ENCODE measurements at regions not wholly inside any gene's neighbourhood (a gene's known extent, or its start where the extent isn't known, plus 50 kb on each side); places are given as distances from the start of the nearest gene placed in this dataset.
"Not testable (repeated sequence)": the region's sequence is repeated elsewhere in the genome, so short reads cannot be mapped to it uniquely, and the experiment has no call there.

DNA sequence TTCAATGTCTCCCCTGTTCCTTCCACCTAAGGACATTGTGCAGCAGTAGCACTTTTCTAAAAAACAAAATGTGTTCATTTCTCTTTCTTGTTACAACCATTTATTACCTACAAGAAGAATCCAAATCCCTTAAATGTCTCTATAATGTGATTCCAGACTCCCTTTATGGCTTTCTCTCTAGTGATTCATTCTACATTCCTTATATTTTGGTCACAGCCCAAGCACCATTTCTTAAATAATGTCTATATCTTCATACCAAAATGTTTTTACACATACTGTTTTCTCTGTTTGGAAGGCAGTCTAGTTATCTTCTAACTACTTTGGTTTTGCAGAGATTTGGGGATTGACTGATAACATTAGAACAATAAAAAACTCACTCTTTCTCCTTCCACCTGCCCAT lies 1037.3 kb upstream of the FLRT2 start:
- no peak for DNase-seq (ENCODE audit: low read depth)

GRCh38 chr14:84493779-84494178 lies 1036.2 kb upstream of the FLRT2 start:
- DNase-seq (ENCODE audit: low read depth) = peak; percentile 3

GRCh38 chr14:84496677-84497076 lies 1033.3 kb upstream of the FLRT2 start:
- no peak for DNase-seq (ENCODE audit: low read depth)

DNA sequence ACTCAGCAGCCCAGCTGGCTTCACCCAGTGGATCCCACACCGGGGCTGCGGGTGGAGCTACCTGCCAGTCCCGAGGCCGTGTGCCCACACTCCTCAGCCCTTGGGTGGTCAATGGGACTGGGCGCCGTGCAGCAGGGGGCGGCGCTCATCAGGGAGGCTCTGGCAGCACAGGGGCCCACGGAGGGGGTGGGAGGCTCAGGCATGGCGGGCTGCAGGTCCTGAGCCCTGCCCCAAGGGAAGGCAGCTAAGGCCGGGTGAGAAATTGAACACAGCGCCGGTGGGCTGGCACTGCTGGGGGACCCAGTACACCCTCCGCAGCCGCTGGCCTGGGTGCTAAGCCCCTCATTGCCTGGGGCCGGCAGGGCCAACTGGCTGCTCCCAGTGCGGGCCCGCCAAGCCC lies 1017.1 kb upstream of the FLRT2 start:
- DNase-seq (ENCODE audit: low read depth) = not testable (repeated sequence)

DNA sequence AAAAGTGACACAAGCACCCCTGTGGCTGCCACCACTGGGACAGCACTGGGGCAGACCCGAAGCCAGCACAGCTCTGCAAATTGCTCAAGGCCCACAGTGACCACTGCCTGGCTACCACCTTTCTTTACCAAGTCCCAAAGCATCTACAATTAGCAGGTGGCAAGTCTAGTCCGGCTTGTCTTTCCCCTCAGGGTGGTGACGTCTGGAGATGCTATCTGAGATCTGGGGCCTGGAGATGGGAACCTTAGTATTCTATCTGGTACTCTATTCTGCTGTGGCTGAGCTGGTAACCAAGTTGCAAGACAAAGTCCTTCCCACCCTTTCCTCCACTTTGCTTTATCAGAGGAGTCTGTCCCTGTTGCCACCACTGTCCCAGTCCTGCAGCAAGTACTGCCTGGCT lies 1010.1 kb upstream of the FLRT2 start:
- no peak for DNase-seq (ENCODE audit: low read depth)

- no peak for DNase-seq (ENCODE audit: low read depth)
These were observed 1009.1 kb upstream of the FLRT2 start for GRCh38 chr14:84520711-84521338.

GRCh38 chr14:84523746-84524145 lies 1006.2 kb upstream of the FLRT2 start:
- DNase-seq (ENCODE audit: low read depth) = no peak

DNA sequence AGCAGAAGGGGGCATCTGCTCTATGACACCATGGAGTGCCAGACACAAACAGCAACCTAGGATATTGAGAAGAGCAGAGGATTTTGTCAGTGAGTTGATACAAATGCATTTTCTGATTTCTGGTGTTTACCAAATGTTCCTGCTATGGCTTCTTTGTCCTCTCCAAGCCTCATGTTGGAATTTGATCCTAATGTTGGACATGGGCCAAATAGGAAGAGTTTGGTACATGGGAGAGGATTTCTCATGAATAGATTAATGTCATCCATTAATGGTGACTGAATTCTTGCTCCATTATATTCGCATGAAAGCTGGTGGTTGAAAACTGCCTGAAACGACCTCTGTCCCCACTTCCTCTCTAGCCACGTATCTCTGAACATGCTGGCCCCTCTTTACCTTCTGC lies 1002.2 kb upstream of the FLRT2 start:
- no peak for DNase-seq (ENCODE audit: low read depth)

- DNase-seq (ENCODE audit: low read depth) = no peak
These were observed 997.9 kb upstream of the FLRT2 start for GRCh38 chr14:84532016-84532415.

GRCh38 chr14:84533181-84533725 lies 996.7 kb upstream of the FLRT2 start:
- no peak for DNase-seq (ENCODE audit: low read depth)

- no peak for DNase-seq (ENCODE audit: low read depth)
These were observed 996.2 kb upstream of the FLRT2 start for GRCh38 chr14:84533791-84534190.

GRCh38 chr14:84535484-84535883 lies 994.5 kb upstream of the FLRT2 start:
- no peak for DNase-seq (ENCODE audit: low read depth)

- DNase-seq (ENCODE audit: low read depth) = no peak
These were observed 994.0 kb upstream of the FLRT2 start for GRCh38 chr14:84535976-84536375.

- DNase-seq (ENCODE audit: low read depth) = no peak
These were observed 988.9 kb upstream of the FLRT2 start for GRCh38 chr14:84541018-84541417.

DNA sequence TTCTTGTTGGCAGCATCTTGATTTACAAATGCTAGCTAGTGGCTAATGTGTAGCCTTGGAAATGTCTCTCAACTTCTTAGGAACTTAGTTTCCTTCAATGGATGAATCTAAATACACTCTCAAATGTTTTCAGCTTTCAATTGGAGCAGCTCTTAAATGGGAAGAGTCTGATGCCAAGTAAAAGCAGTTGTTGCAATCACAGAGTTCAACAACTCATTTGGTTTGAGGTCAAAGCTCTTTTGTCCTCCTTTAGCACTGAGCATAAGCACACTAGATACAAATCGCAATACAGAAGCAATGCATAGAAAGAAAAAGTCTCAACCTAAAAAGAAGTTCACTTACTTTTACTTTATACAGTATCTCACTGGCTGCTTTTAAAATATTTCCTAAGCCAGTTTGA lies 986.1 kb upstream of the FLRT2 start:
- DNase-seq (ENCODE audit: low read depth) = no peak

GRCh38 chr14:84544486-84545131 lies 985.3 kb upstream of the FLRT2 start:
- DNase-seq (ENCODE audit: low read depth) = no peak

GRCh38 chr14:84546236-84546635 lies 983.7 kb upstream of the FLRT2 start:
- DNase-seq (ENCODE audit: low read depth) = no peak

- DNase-seq (ENCODE audit: low read depth) = no peak
These were observed 975.8 kb upstream of the FLRT2 start for GRCh38 chr14:84554136-84554535.

GRCh38 chr14:84555493-84555892 lies 974.5 kb upstream of the FLRT2 start:
- no peak for DNase-seq (ENCODE audit: low read depth)

DNA sequence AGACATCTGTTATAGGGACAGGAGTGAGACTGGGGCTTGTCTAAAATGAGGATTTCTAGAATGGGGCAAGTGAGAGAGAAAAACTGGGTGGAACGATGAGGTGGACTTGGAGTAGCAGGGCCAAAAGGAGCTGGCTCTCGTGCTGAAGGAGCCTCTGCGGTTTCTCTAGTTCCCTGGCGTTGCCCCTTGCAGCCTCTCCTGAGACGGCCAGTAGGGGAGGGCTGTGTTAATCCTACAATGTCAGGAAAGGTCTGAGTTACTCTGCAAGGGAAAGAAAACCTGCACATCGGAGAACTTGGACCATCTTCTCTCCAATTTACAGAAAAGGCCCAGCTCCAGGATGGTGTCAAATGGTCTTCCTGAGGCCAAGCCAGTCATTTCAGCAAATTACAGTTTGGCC lies 963.8 kb upstream of the FLRT2 start:
- DNase-seq (ENCODE audit: low read depth) = no peak

DNA sequence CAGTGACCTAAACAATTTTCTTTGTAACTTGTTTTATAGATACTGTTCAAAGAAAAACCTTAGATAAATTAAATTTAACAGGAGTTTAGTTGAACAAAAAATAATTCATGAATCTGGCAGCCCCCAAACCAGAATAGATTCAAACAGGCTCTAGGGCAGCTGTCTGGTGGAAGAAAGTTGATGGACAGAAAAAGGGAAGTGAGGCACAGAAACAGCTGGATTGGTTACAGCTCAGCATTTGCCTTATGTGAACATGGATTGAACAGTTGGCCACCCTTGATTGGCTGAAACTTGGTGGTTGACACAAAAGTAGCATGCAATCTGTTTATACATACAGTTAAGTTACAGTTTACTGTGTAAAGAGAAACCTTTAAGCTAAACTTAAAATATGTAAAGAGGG lies 954.3 kb upstream of the FLRT2 start:
- no peak for DNase-seq (ENCODE audit: low read depth)

- DNase-seq (ENCODE audit: low read depth) = no peak
These were observed 950.7 kb upstream of the FLRT2 start for GRCh38 chr14:84579292-84579691.

GRCh38 chr14:84581041-84581440 lies 948.9 kb upstream of the FLRT2 start:
- DNase-seq (ENCODE audit: low read depth) = no peak

GRCh38 chr14:84584511-84584910 lies 945.4 kb upstream of the FLRT2 start:
- no peak for DNase-seq (ENCODE audit: low read depth)

Data from M059J (cell line).